KMS-11 (cell line): ENCODE measurements at regions not wholly inside any gene's neighbourhood (a gene's known extent, or its start where the extent isn't known, plus 50 kb on each side); places are given as distances from the start of the nearest gene placed in this dataset.

ENCODE experiments used
- H2AFZ ChIP-seq: fragments of 200-600 bp; sonication (generic); 2 replicates; pipeline ENCODE4 v1.6.1; 2016; ENCODE audit warnings: antibody characterized with exemption, mixed run types, low read depth
- H3K27ac ChIP-seq: fragments of 200-600 bp; sonication (generic); 2 replicates; pipeline ENCODE4 v1.6.1; 2016; ENCODE audit warnings: mild to moderate bottlenecking, mixed run types
- H3K27me3 ChIP-seq: fragments of 200-600 bp; sonication (generic); 2 replicates; pipeline ENCODE4 v1.6.1; 2017; ENCODE audit warnings: mild to moderate bottlenecking, low read depth, mixed run types, moderate library complexity; ENCODE audit not compliant: insufficient read depth
- H3K36me3 ChIP-seq: fragments of 200-600 bp; sonication (generic); 2 replicates; pipeline ENCODE4 v1.6.1; 2017; ENCODE audit warnings: mild to moderate bottlenecking, mixed run types; ENCODE audit not compliant: insufficient read depth
- H3K4me1 ChIP-seq: fragments of 200-600 bp; sonication (generic); 2 replicates; pipeline ENCODE4 v1.6.1; 2016; ENCODE audit warnings: mild to moderate bottlenecking, low read depth, mixed run types; ENCODE audit not compliant: poor library complexity, severe bottlenecking
- H3K4me2 ChIP-seq: fragments of 200-600 bp; sonication (generic); 2 replicates; pipeline ENCODE4 v1.7.0; 2016; ENCODE audit warnings: mild to moderate bottlenecking, mixed run types
- H3K4me3 ChIP-seq: fragments of 200-600 bp; sonication (generic); IDR thresholded peaks from 2 replicates; pipeline ENCODE4 v1.6.1; 2017; ENCODE audit warnings: low read depth, low read length, mixed read lengths; ENCODE audit not compliant: insufficient read depth
- H3K79me2 ChIP-seq: fragments of 200-600 bp; sonication (generic); 2 replicates; pipeline ENCODE4 v1.6.1; 2016; ENCODE audit warnings: low read depth, mixed run types; ENCODE audit not compliant: insufficient read depth
- H3K9ac ChIP-seq: fragments of 200-600 bp; sonication (generic); 2 replicates; pipeline ENCODE4 v1.6.1; 2016; ENCODE audit warnings: mild to moderate bottlenecking, mixed run types
- H4K20me1 ChIP-seq: fragments of 200-600 bp; sonication (generic); 2 replicates; pipeline ENCODE4 v1.6.1; 2016; ENCODE audit warnings: mild to moderate bottlenecking, mixed run types; ENCODE audit not compliant: insufficient read depth
- CTCF ChIP-seq: fragments of 200-600 bp; sonication (generic); conservative IDR thresholded peaks from 2 replicates; pipeline ENCODE4 v1.6.1; 2017; ENCODE audit warnings: low read depth, mild to moderate bottlenecking, antibody characterized with exemption, low read length, moderate library complexity, mixed read lengths

DNA sequence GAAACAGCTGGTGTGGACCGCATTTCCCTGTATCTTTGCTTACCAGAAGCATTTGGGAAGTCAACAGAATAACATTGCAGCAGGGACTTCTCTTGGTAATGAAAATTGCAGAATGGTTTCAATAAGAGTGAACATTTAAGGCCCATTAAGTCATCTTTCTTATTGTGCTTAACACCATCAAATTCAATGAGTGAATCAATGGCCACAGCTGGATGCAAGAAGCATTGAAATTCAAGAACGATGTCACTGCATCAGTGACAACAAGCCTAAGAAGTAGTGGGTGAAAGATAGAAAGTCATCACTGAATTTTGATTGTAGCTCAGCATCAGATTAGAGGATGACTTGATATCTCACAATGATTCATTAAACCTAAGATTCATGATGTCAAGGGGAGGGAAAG lies 93.9 kb upstream of the GPM6A start:
- Histone ChIP-seq H3K27me3 (no peaks in the 10 kb centered on the region), H3K9ac (no peak overlapping the region), H3K4me1 (no peaks in the 10 kb centered on the region), H4K20me1 (no peaks in the 10 kb centered on the region), H2AFZ (no peak overlapping the region), H3K27ac (no peak overlapping the region), H3K36me3 (no peaks in the 10 kb centered on the region), H3K4me2 (no peak overlapping the region), H3K79me2 (no peaks in the 10 kb centered on the region), H3K4me3 (no peak overlapping the region)
- no peak for TF ChIP-seq CTCF

DNA sequence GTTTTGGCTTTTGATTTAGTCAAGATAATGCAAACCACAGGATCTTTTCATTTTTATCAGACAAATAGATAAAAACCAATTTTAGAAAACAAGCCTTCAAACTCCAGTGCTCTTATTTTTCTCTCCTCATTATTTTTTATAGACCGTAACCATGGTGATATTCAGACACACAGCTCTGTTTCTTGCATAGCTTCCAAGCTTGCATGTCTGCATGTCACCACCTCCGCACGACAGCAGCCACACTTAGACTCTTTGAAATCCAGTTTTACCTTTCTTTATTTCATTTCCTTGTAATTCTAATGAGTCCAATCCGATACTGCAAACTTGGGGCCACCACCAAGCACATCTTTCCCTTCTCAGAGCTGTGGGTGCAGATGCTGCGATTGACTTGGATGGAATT lies 94.3 kb upstream of the GPM6A start:
- no peak for TF ChIP-seq CTCF
- no peaks in the 10 kb centered on the region for H3K27me3 ChIP-seq
- no peaks in the 10 kb centered on the region for H3K36me3 ChIP-seq
- H4K20me1 ChIP-seq: no peaks in the 10 kb centered on the region
- H2AFZ ChIP-seq: no peak overlapping the region
- H3K4me2 ChIP-seq: no peak overlapping the region
- H3K4me3 ChIP-seq: no peak overlapping the region
- no peaks in the 10 kb centered on the region for H3K79me2 ChIP-seq
- no peak overlapping the region for H3K9ac ChIP-seq
- no peak overlapping the region for H3K27ac ChIP-seq
- H3K4me1 ChIP-seq: no peaks in the 10 kb centered on the region

DNA sequence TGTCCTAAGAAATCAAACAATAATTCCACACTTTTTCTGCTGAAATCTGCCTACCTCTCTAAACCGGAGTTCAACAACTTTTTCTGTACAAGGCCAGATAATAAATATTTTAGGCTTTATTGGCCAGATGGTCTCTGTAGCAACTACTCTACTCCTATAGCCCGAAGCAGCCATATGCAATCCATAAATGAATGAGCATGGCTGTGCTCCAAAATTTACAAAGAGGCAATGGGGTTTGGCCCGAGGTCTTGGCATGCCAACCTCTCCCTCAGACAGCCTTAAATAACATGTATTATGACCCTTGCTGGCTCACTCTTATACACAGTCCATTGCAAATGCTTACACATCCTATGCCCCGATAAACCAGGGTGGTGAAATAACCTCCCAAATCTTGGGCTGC lies 98.6 kb upstream of the GPM6A start:
- TF ChIP-seq CTCF: no peak

GRCh38 chr4:175916626-175917351 lies 104.7 kb upstream of the GPM6A start:
- Histone ChIP-seq H3K9ac (no peak overlapping the region), H3K79me2 (no peaks in the 10 kb centered on the region), H2AFZ (no peak overlapping the region), H3K4me1 (no peaks in the 10 kb centered on the region), H3K36me3 (no peaks in the 10 kb centered on the region), H4K20me1 (no peaks in the 10 kb centered on the region), H3K27me3 (no peaks in the 10 kb centered on the region), H3K27ac (no peak overlapping the region), H3K4me2 (no peak overlapping the region), H3K4me3 (no peak overlapping the region)
- no peak for TF ChIP-seq CTCF

More for the DNA sequence above, 98.6 kb upstream of the GPM6A start:
- H3K4me1 ChIP-seq: no peaks in the 10 kb centered on the region
- no peaks in the 10 kb centered on the region for H4K20me1 ChIP-seq
- no peak overlapping the region for H3K4me2 ChIP-seq
- H3K27me3 ChIP-seq: no peaks in the 10 kb centered on the region
- no peak overlapping the region for H3K9ac ChIP-seq
- no peak overlapping the region for H2AFZ ChIP-seq
- no peaks in the 10 kb centered on the region for H3K36me3 ChIP-seq
- no peak overlapping the region for H3K27ac ChIP-seq
- H3K79me2 ChIP-seq: no peaks in the 10 kb centered on the region
- no peak overlapping the region for H3K4me3 ChIP-seq
